AG04450 (cell line): ENCODE measurements at regions not wholly inside any gene's neighbourhood (a gene's known extent, or its start where the extent isn't known, plus 50 kb on each side); places are given as distances from the start of the nearest gene placed in this dataset.

Experiments used
- CTCF ChIA-PET: fragments of 300-600, 350-600 bp; formaldehyde crosslinking; extraction: SDS; loops from one replicate; lab custom pipeline; 2022; ENCODE audit warnings: antibody characterized with exemption, inconsistent platforms; lab: Charles Lee
- POLR2A ChIA-PET: fragments of 350-600 bp; formaldehyde crosslinking; extraction: SDS; loops from one replicate; lab custom pipeline; 2021; ENCODE audit warnings: antibody characterized with exemption, inconsistent platforms; lab: Yijun Ruan, JAX
- DNase-seq: peaks from one replicate; pipeline ENCODE4 v3.0.0-alpha.2; 2011; ENCODE audit warnings: low read depth, low spot score
- H3K27ac ChIP-seq: one replicate; pipeline ENCODE4 v1.5.1; 2012; ENCODE audit warnings: low read depth, low read length, control low read depth
- H3K27me3 ChIP-seq: one replicate; pipeline ENCODE4 v1.6.0; 2012; ENCODE audit warnings: low read length; ENCODE audit not compliant: control insufficient read depth, insufficient read depth
- H3K4me3 ChIP-seq: 2 replicates; pipeline ENCODE4 v1.5.1; 2011; ENCODE audit warnings: mild to moderate bottlenecking, low read depth, low read length, control low read depth
- H3K9me3 ChIP-seq: 2 replicates; pipeline ENCODE4 v1.5.1; 2012; ENCODE audit warnings: low read length; ENCODE audit not compliant: control insufficient read depth, insufficient read depth
- TF ChIP-seq, protein P1 (sequence below): IDR thresholded peaks from 2 replicates; pipeline ENCODE4 v1.5.1; 2011; ENCODE audit warnings: low read depth, low read length, control low read depth, inconsistent platforms

DNA sequence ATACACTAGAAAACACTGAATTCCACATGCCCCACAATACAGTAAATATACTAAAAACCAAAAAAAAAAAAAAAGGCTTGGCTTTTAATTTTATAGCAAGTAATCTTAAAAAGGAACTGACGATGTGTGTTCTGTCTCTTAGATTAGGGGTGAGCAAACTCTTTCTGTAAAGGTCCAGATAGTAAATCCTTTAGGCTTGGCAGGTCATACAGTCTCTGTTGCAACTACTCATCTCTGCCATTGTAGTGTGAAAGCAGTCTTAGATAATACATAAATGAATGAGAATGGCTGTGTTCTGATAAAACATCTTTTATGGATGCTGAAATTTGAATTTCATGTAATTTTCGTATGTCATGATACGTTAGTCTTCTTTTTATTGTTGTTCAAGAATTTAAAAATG, 150.2 kb downstream of the SLC30A10 start:
- no peak for DNase-seq
- no peaks in the 10 kb centered on the region for H3K27me3 ChIP-seq
- no peak overlapping the region for H3K4me3 ChIP-seq
- no peak overlapping the region for H3K27ac ChIP-seq
- CTCF ChIA-PET = no interaction called here
- POLR2A ChIA-PET = no interaction called here
- TF ChIP-seq, protein P1, sequence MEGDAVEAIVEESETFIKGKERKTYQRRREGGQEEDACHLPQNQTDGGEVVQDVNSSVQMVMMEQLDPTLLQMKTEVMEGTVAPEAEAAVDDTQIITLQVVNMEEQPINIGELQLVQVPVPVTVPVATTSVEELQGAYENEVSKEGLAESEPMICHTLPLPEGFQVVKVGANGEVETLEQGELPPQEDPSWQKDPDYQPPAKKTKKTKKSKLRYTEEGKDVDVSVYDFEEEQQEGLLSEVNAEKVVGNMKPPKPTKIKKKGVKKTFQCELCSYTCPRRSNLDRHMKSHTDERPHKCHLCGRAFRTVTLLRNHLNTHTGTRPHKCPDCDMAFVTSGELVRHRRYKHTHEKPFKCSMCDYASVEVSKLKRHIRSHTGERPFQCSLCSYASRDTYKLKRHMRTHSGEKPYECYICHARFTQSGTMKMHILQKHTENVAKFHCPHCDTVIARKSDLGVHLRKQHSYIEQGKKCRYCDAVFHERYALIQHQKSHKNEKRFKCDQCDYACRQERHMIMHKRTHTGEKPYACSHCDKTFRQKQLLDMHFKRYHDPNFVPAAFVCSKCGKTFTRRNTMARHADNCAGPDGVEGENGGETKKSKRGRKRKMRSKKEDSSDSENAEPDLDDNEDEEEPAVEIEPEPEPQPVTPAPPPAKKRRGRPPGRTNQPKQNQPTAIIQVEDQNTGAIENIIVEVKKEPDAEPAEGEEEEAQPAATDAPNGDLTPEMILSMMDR = no peak
- no peaks in the 10 kb centered on the region for H3K9me3 ChIP-seq

DNA sequence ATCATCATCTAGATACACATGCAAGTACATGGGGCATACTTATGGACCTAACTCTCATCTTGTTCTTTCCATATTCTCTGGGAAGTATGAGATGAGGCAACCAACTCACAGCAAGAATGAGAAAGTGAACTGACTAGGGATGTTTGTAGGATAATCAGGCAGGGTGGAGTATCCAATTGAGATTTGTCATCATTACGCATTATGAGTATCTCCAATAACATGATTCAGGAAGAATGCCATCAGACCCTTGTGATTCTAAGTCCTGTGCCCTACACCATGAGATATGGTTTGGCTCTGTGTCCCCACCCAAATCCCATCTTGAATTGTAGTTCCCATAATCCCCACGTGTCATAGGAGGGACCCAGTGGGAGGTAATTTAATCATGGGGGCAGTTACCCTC, 154.0 kb downstream of the SLC30A10 start:
- TF ChIP-seq, protein P1 = no peak
- Histone ChIP-seq H3K9me3 (peaks cover 3% of the 10 kb centered on the region; the same call in 1 of the 2 replicates), H3K27me3 (no peaks in the 10 kb centered on the region), H3K4me3 (no peak overlapping the region), H3K27ac (no peak overlapping the region)
- no peak for DNase-seq
- CTCF ChIA-PET = no interaction called here
- POLR2A ChIA-PET = no interaction called here

DNA sequence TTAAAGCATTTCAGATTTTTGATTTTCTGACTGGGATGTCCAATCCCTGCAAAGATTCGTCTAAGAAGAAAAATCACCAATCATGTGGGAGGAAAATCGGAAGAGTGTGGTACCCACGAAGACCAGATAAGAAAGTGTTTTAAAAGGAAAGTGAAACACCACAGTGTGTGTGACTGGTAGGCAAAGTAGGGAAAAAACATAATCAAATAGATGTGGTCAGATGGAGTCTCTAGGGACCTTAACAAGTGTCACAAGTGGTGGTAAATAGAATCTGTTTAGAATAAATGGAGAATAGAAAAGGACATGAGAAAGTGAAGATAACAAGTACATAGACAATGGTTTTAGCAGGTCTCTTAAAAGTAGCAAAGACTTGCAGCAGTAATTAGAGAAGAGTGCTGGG, 154.6 kb downstream of the SLC30A10 start:
- CTCF ChIA-PET = no interaction called here
- no peak for DNase-seq
- TF ChIP-seq, protein P1 = no peak
- H3K9me3 ChIP-seq = peaks cover 3% of the 10 kb centered on the region; the same call in 1 of the 2 replicates
- H3K27me3 ChIP-seq = no peaks in the 10 kb centered on the region
- H3K27ac ChIP-seq = no peak overlapping the region
- no peak overlapping the region for H3K4me3 ChIP-seq
- POLR2A ChIA-PET = no interaction called here

DNA sequence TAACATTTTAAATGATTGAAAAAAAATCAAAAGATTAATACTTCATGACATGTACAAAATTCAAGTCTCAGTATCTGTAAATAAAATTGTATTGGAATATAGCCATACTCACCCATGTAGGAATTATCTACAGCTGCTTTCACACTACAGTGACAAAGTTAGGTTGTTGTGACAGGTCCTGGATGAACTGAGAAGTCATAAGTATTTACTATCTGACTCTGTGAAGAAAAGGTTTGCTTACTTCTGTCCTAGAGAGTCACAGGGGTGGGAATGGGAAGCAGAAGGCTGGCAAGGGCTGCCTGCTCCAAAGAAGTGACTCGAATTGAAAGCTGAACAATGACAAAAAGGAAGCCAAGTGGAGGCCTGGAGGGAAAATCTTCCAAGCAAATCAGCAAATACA, 155.2 kb downstream of the SLC30A10 start:
- no peak for DNase-seq
- H3K4me3 ChIP-seq = no peak overlapping the region
- POLR2A ChIA-PET = no interaction called here
- TF ChIP-seq, protein P1 = no peak
- H3K9me3 ChIP-seq = peaks cover 3% of the 10 kb centered on the region; the same call in 1 of the 2 replicates
- H3K27ac ChIP-seq = no peak overlapping the region
- CTCF ChIA-PET = interaction anchor here (1.5 kb wide), 1 partner anchor 112 kb away, joined by 3 read pairs; no protein-coding TSS in a partner anchor
- H3K27me3 ChIP-seq = no peaks in the 10 kb centered on the region

DNA sequence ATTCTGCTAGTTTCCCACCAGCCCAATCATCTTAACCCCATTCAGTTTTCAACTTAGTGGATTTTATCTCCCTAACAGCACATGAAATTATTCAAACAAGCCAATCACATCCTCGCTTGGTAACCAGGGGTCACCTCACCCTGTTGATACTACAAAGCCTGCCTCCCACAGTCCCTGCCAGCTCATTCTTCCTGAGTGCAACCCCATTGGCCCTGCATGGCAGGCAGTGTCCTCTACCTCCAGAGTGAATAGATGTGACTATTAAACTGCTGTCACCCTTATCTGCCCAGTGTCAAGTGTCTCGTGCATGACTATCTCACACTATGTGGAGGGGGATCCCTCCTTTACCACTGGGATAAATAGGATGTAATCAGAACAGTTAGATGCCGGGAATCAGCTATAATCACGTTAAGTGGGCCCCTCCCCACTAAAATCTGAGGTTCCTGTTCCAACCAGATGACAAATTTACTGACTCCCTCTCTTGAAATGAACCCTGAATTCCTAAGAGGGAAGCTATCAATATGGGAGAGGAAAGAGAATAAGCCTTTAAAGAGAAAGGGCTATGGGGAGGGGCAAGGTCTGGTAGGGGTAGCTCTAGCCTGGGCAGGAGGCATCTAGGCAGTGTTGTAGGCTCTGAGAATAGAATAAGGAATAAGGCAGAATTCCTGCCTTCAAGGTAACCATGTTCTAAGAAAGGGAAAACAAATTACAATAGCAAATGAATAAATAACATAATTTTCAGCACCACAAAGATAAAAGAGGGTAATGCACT, 155.9 kb downstream of the SLC30A10 start:
- Histone ChIP-seq H3K4me3 (no peak overlapping the region), H3K9me3 (peaks cover 3% of the 10 kb centered on the region; the same call in 1 of the 2 replicates), H3K27me3 (no peaks in the 10 kb centered on the region), H3K27ac (no peak overlapping the region)
- ChIA-PET CTCF (interaction anchor here (1.5 kb wide), 1 partner anchor 111 kb away, joined by 3 read pairs; no protein-coding TSS in a partner anchor), POLR2A (interaction anchor here (0.7 kb wide), 1 partner anchor 18 kb away, joined by 3 read pairs; no protein-coding TSS in a partner anchor)
- TF ChIP-seq, protein P1 = no peak
- no peak for DNase-seq
